Hematopoietic multipotent progenitor cell (in vitro differentiated cells): ENCODE measurements at regions not wholly inside any gene's neighbourhood (a gene's known extent, or its start where the extent isn't known, plus 50 kb on each side); places are given as distances from the start of the nearest gene placed in this dataset.
"Not testable (repeated sequence)": the region's sequence is repeated elsewhere in the genome, so short reads cannot be mapped to it uniquely, and the experiment has no call there.

ENCODE experiments used
- DNase-seq, 3 donors: peaks; one replicate each; pipeline ENCODE4 v3.0.0-alpha.2; 2011 to 2015; ENCODE audit warnings: low read depth in 2 of 3, low spot score in 2 of 3

DNA sequence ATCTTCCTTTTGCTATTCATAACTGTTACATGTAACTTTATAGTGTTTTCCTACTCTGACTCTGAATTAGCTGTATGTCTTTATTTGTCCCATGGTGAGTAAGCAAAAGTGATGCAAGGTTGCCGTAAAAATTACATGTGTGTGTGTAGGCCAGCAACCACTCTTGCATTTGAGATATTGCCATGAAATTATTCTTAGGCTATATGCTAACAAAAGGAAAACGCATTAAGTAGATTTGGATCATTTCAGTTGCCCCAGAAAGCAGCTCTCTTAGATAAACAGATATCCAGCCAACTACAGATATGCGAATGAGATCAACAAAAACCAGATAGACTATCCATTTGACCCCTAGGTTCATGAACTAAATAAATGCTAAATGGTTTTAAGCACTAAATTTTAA lies 73.6 kb downstream of the CYLC2 start:
- no peak for DNase-seq

DNA sequence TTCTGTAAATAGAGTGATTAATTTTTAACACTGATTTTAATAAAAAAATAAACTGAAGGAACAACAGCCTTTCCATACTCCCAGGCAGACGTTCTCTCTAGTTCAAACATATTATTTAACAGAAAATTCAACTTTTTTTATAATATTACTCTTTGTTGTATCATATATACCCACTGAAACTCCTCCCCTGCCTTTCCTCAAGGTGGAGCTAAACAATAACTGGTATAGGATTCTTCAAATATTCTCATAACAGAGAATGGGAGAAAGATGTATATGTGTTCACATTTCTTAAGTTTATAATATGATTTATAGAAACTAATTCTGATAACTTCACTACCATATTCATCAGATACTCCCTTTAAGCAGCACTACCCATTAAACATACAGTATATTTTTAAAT lies 83.4 kb downstream of the CYLC2 start:
- no peak for DNase-seq

DNA sequence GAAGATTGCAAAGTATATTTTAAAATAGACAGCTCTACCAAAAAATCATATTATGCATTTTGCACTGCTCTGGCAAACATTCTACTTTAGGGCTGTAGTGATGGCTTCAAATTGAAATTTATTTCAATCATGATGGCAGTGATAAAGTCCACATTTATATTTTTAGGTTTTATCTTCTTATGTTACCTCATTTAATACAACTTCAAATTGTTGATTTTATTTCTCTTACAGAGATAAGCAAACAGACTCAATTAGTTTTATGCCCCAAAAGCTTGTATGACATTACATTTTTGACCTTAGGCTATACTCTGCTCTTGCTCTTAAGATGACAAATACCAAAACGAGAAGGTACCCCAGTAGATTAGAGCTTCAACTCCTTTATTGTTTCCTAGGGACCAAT lies 87.4 kb downstream of the CYLC2 start:
- no peak for DNase-seq

DNA sequence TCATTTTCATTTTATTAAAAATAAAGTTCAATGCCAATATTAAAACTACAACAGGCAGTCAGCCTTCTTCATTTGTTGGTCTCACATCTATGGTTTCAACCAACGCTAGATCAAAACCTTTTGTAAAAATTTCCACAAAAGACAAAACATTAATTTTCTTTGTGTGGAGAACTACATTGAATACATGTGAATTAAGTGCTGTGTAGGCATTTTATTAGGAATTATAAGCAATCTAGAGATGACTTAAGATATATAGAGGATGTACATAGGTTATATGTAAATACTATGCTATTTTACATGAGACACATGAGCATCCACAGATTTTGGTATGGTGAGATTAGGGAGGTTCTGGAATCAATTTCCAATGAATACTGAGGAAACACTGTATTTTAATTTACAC lies 94.2 kb downstream of the CYLC2 start:
- DNase-seq = no peak

DNA sequence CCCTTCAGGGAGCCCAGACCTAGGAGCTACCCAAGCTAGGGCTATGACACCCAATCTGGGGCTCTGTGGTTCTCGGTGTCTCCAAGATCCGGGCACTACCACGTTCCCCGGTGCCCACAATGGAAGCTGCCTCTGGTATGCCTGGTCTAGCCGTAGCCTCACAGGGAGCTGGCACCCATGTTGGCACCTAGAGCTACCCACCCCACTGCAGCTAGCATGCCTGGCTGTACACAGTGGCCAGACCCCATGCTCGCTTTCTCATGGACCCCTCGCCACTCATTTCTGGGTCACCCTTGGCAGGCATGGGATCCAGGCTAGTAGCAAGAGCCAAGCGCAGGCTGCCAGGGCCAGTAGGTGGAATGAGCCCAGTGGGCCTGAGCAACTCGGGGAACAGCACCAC lies 109.0 kb downstream of the CYLC2 start:
- DNase-seq = no peak

DNA sequence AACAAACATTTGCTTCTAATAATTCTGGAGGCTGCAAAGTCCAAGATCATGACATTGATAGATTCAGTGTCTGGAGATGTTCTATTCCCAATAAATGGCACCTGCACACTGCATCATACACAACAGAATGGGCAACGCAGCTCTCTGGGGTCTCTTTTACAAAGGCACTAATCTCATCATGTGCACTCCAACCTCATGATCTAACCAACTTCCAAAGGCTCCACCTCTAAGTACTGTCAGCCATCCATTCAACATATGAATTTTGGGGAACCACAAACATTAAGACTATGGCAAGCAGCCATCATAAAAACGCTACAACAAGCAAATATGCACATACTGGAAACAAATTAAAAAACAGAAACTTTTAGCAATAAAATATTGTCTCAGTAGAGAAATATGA lies 121.1 kb downstream of the CYLC2 start:
- DNase-seq = no peak

DNA sequence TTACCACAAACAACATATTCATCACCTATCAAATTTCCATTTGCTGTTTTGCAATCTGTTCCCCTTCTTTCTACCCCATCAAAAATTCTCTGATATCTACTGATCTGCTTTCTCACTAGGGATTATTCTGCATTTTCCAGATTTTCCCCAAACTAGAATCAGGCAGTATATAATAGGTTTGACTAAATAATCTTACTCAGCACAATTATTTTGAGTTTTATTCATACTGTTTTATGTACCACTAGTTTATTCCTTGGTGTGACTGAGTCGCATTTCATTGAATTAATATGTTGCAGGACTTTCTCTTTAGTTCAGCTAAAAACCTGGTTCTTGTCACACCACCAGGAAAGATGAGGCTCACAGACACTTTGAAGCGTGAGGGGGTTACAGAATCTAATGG lies 131.4 kb downstream of the CYLC2 start:
- no peak for DNase-seq

DNA sequence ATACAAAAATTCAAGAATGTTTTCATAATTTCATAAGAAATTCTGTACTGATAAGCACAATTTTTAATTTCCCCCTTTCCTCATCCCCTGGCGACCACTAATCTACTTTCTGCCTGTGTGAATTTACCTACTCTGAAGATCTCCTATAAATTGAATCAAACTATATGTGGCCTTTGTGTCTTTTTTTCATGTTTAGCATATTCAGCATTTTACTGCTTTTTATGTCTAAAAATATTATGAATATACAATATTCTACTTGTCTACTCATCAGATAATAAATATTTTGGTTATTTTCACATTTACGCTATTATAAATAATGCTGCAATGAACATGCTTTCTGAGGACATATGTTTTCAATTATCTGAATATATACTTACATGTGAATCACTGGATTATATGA lies 144.8 kb downstream of the CYLC2 start:
- no peak for DNase-seq

DNA sequence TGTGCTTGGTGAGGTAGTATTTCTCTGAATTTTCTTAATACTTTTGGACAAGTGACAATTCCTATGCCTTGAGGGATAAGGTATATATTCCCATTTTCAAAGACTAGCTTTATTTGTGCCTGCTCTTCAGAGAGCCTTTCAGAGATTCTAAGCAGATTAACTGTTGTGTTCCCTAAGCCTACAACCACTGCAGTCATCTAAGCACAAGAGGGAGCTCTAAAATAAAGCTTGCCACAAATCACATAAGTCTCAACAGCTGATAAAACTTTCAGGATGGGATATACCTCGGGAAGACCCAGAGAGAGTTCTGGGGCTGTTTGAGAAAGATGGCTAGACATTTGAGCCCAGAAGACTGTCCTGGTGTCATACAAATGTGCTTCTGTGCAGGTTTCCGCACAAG lies 157.3 kb downstream of the CYLC2 start:
- no peak for DNase-seq

DNA sequence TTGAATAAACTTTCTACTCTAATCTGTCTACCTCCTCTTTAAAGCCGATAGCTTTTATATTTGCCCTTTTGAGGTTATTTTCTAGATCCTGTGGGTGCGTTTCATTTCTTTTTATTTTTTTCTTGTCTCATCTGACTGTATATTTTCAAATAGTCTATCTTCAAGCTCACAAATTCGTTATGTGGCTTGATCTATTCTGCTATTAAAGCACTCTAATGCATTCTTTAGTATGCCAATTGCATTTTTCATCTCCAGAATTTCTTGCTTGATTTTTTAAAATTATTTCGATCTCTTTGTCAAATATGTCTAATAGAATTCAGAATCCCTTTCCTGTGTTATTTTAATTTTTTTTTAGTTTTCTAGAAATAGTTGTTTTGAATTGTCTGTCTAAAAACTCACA lies 172.4 kb downstream of the CYLC2 start:
- DNase-seq = no peak

DNA sequence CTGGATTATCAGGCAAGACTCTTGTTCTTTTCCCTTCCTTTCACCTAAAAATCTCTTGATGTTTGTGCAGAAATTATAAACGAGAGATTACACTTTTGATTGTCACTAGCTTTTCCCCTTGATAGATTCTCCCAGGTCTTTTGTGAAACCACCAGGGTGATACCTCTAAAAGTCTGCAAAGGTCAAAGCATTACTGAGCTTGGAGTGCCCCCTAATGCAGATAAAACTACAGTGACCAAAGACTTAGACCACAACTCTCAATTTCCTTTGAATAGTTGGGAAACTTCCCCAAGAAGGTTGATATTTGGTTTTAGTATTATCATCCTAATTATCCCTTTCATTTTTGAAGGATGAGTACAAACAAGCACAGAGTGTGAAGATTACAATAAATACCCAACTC lies 173.1 kb downstream of the CYLC2 start:
- DNase-seq = no peak

DNA sequence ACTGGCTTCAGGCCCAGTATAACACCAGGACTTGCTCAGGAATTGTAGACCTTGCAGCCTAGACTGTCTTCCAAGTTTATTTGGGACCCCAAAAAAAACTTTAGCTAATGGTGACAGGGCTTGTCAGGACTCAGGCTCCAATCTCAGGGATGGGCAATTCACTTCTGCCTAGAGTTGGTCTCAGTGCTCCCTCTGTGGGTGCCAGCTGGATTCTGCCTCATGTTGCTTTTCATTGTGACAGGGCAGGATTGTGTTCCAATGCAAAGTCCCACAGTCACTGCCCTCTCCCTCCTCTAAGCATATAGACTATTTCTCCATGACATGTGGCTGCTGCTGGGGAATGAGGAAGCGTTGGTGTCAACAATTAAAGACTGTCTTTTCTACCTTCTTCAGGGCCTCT lies 174.7 kb downstream of the CYLC2 start:
- DNase-seq = no peak

DNA sequence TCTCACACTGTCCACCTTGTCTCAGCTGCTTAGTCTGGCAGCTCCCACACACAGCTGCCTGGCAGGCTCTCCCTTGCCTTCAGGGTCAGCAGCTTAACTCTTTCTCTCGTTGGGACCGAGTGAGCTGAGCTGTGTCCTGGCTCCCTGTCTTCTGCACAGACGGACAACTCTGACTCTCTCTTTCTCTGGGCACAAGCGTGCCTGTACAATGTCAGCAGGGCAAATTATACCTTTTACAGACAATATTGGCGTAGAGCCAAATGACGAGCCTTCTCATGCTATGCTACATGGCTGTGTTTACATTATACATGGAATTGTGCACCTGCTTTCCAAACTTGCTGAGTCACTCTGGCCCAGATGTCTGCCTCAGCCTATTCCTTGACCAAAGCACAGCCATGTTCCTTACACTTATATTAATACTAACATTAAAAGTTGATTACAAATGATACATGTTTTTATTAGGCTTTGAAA lies 188.6 kb downstream of the CYLC2 start:
- DNase-seq = no peak

DNA sequence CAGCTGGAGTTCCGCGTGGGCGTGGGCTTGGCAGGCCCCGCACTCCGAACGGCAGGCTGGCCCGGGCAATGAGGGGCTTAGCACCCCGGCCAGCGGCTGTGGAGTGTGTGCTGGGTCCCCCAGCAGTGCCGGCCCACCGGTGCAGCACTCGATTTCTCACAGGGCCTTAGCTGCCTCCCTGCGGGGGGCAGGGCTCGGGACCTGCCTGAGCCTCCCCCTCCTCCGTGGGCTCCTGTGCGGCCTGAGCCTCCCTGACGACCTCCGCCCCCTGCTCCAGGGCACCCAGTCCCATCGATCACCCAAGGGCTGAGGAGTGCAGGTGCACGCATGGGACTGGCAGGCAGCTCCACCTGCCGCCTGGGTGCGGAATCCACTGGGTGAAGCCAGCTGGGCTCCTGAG lies 191.8 kb downstream of the CYLC2 start:
- DNase-seq = no peak

DNA sequence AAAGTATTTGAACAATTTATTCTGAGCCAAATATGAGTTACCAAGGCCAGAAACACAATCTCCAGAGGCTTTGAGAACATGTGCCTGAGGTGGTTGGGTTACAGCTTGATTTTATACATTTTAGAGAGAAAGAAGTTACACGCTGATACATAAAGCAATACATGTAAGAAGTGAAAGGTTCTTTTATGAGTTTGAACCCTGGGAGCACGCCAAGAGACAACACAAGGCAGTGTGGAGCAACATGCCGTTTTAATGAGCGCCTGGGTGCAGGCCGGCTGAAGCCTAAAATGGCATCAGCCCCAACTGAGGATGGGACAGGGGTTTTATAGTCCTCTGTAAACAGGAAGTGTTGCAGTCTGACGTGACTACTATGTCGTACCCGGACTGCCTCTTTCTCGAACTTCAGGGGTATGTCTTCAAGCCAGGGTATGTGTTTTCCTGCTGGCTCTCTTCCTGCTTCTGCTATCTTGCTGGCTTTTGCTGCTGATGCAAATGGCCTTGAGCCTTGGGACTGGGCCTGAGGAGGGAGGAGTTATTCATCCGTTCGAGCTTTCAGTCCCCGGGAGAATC lies 193.7 kb downstream of the CYLC2 start:
- DNase-seq = no peak

DNA sequence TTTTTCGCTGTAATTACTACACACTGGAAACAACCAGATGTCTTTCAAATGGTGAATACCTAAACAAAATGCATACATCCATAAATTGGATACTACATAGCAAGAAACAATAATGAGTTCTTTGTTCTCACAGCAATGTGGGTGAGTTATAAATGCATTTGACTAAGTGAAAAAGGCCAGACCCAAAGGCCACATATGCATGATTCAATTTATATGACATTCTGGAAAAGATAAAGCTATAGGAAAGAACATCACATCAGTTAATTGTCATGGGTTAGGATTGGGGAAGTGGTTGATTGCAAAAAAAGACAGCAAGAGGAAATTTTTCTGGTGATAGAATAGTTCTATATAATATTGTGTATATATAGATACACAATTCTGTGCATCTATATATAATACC lies 198.9 kb downstream of the CYLC2 start:
- DNase-seq = no peak

DNA sequence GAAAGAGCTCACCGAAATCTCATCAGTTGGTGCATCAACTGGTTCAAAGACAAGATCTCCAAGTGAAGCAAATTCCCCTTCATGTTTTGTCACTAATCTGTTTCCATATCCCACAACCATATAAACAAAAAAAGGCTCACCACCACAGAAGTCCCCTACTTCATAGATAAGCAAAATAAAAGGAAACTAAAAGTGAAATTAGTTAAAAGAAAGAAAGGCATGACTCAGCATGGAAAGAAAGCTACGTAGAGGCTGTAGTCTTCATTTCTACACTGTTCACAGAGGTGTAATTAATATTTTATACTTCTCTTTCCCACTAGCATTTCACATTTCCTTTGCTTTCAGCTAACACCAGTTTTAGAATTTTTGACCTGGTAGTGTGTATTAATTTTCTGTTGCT lies 208.0 kb downstream of the CYLC2 start:
- DNase-seq = no peak

DNA sequence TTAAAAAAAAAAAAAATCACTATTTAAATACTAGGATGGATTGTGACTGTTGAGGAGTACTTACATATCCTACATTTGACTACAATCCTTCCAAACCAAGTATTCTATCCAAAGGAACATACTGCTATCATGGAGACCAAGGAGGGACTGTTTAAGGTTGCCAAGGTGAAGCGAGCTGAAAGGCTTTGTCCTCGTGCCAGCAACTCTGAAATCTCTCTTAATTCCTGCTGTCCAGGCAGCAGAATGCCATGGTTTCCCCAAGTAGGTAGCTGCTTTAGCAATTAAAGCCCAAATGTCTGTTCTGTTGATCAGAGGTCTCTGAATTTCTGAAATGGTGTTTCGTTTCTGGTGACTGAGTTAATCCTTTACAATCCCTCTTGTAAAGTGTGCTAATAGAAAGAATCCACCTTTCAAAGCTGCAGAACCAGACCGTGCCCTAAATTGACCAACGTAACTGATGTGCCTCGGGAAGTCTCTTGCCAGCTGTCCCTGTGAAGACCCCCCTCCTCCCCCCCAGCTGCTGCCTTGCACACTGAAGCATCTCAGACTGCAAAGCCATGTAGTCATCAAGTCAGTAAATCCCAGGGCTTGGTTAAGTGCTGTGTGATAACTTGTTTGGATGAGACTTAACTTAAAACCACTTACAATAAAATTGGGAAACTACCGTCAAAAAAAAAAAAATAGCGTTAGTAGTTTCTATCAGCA lies 210.9 kb downstream of the CYLC2 start:
- not testable (repeated sequence) for DNase-seq

DNA sequence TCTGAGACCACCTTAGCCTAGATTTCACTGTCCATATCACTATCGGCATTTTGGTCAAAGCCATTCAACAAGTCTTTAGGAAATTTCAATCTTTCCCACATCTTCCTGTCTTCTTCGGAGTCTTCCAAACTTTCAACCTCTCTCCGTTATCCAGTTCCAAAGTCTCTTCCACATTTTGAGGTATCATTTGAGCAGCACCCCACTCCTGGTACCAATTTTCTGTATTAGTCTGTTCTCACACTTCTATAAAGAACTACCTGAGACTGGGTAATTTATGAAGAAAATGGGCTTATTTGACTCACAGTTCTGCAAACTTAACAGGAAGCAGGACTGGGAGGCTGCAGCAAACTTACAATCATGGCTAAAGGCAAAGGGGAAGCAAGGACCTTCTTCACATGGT lies 215.5 kb downstream of the CYLC2 start:
- no peak for DNase-seq

DNA sequence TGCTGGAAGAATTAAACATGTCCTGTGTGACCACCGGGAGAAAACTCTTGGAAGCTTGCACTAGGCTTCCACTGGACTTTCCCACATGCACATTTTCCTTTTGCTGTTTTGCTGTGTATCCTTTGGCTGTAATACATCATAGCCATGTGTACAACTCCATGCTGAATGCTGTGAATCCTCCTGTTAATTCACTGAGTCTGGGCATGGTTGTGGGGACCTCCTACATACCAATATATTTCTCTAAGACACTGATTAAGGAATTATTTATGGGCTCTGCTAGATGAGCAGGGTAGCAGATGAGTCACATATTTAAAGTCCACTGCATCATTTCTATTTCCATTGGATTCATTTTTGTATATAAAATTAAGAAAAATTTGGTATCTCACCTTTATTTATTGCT lies 220.1 kb downstream of the CYLC2 start:
- DNase-seq = no peak

DNA sequence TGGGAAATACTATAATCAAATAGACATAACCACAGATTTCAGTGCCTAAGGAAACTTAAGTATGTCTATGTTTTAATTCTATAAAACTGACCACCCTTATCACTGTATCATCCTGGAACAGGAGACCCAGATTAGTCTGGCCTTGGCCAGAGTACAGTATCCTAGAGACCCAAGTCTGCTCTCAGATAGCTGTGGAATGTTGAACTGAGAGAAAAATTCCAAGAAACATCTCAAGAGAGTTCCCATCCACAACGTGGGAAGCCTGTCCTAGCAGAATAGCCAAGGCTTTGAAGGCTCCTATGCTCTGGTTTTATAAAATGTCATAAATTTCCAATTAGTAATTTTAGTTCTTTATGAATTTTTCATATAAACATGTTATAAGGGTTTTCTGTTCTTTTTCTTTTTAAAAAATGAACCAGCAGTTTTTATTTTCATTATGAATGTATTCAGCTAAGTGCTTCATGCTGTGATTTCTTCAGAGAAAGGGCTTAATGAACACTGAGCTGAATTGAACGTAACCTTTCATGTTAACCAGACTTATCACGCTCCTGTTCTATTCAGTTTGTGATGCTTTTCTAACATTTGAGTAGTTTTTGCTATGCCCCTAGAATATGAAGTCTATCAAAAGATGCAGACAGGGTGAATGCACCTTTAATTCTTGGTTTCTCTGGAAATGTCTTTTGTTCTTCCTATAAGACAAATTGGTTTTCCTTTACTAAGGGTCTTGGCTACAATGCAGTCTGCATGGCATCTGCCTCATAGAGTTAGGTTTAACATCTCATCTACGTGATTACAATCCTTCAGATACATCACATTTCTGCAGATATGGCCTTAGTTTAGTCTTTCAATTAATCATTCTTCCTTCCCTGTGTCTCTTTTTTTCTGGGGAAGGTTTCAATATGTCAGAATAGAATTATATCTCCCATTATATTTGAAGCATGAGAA lies 230.8 kb downstream of the CYLC2 start:
- no peak for DNase-seq

DNA sequence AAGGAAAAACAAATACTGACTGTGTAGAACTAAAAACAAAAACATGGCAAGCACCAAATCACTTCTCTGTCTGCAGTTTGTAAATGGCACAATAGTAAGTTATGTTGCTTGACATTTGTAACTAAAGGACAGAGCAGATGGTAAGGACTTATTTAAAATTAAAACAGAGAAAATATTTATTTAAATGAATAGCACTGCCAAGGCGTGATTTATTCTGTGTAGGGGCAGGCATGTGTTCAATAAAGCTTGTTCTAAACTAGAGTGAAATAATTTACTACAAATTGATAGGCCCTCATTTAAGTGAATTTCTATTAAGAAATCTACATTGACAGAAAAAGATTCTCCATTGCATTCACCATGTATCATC lies 231.5 kb downstream of the CYLC2 start:
- no peak for DNase-seq
